Right lobe of liver (tissue), 6 donors: ENCODE measurements at regions not wholly inside any gene's neighbourhood (a gene's known extent, or its start where the extent isn't known, plus 50 kb on each side); places are given as distances from the start of the nearest gene placed in this dataset.
"Not testable (repeated sequence)": the region's sequence is repeated elsewhere in the genome, so short reads cannot be mapped to it uniquely, and the experiment has no call there.

Experiments
- ATAC-seq, 4 donors: fragments of 200-7000 bp; cut with Tn5 transposase; one replicate each; pipeline ENCODE4 v1.9.1; 2020; ENCODE audit warnings: mild to moderate bottlenecking in 4 of 4, moderate library complexity in 4 of 4
- DNase-seq, 3 donors: peaks; one replicate each; pipeline ENCODE4 v3.0.0-alpha.2; 2020
- H3K27ac ChIP-seq, 3 donors: fragments of 200-600 bp; one replicate each; pipeline ENCODE4 v1.8.0; 2022
- H3K27me3 ChIP-seq, 2 donors: fragments of 200-600 bp; one replicate each; pipeline ENCODE4 v1.8.0; 2022
- H3K36me3 ChIP-seq, 4 donors: fragments of 200-600 bp; sonication (generic) in 1 of 4; one replicate each; pipeline versions ENCODE4 v1.5.1 to v1.8.0; 2017 to 2022; ENCODE audit warnings: control low read depth in 1 of 4
- H3K4me1 ChIP-seq, 4 donors: fragments of 200-600 bp; sonication (generic) in 1 of 4; one replicate each; pipeline versions ENCODE4 v1.5.1 to v1.8.0; 2017 to 2022; ENCODE audit warnings: control low read depth in 1 of 4
- H3K4me3 ChIP-seq, 3 donors: fragments of 200-600 bp; one replicate each; pipeline ENCODE4 v1.8.0; 2022
- H3K9me3 ChIP-seq, 4 donors: fragments of 200-600 bp; sonication (generic) in 1 of 4; one replicate each; pipeline versions ENCODE4 v1.5.1 to v1.8.0; 2017 to 2022; ENCODE audit warnings: control low read depth in 1 of 4
- CTCF ChIP-seq, 4 donors: fragments of 200-600 bp in 3 of 4; fragments of 450-650 bp in 1 of 4; IDR thresholded peaks; one replicate each; pipeline versions ENCODE4 v1.5.1 to v1.8.0; 2016 to 2022; ENCODE audit warnings: antibody characterized with exemption in 4 of 4, mild to moderate bottlenecking in 2 of 4
- POLR2A ChIP-seq: fragments of 450-650 bp; IDR thresholded peaks from one replicate; pipeline ENCODE4 v1.6.1; 2017; ENCODE audit warnings: antibody characterized with exemption, mild to moderate bottlenecking
- WGBS: methylation state at CpG from one replicate; pipeline ENCODE4 v1.1.6; 2018; ENCODE audit warnings: low coverage, low lambda C conversion rate; ENCODE audit not compliant: insufficient coverage; ENCODE audit errors: missing lambda C conversion rate; 5-methylcytosine and 5-hydroxymethylcytosine counted together
- intact Hi-C, 2 donors: fragments of 100-400 bp; cut with DNase I; formaldehyde crosslinking; loops; one replicate each; pipeline versions ENCODE4 v1.11.2 to v1.14.1; 2022
- donor health status: DM: no; HTN: yes; CAD: no.
- donor health status: DM: no; HTN: no; CAD: no.
- donor health status: DM: no; HTN: no; CAD: no.
- donor health status: DM: no; HTN: yes; CAD: no.
- donor health status: DM: no; HTN: yes; CAD: no.

GRCh38 chr7:91491868-91492267, 227.6 kb downstream of the FZD1 start:
- DNase-seq (no peak), ATAC-seq (peak; percentile 67 to 93 (median 88))
- intact Hi-C loops = no loop called here
- no peak for TF ChIP-seq CTCF (IDR thresholded peaks at IDR 0.05)
- TF ChIP-seq POLR2A = no peak
- Histone ChIP-seq H3K27ac (no peak overlapping the region), H3K4me1 (peaks cover 0 to 14% (median 6%) of the 10 kb centered on the region in 4 donors), H3K36me3 (no peaks in the 10 kb centered on the region), H3K27me3 (no peaks in the 10 kb centered on the region), H3K4me3 (no peak overlapping the region), H3K9me3 (no peaks in the 10 kb centered on the region)

- 87% methylated on average over 2 of the region's 2 CpGs for WGBS
- no peak for DNase-seq
- no peaks in the 10 kb centered on the region for H3K27me3 ChIP-seq
- peaks cover 0 to 14% (median 6%) of the 10 kb centered on the region in 4 donors for H3K4me1 ChIP-seq
- no peak overlapping the region for H3K27ac ChIP-seq
- no peak overlapping the region for H3K4me3 ChIP-seq
- H3K36me3 ChIP-seq = no peaks in the 10 kb centered on the region
- ATAC-seq = peak; percentile 46 to 73 (median 56)
- TF ChIP-seq POLR2A (no peak), CTCF (IDR thresholded peaks at IDR 0.05) (no peak)
- intact Hi-C loops = no loop called here
- H3K9me3 ChIP-seq = no peaks in the 10 kb centered on the region
Observed at GRCh38 chr7:91492317-91492716, 228.1 kb downstream of the FZD1 start.

- H3K4me1 ChIP-seq = peaks cover 0 to 14% (median 6%) of the 10 kb centered on the region in 4 donors
- no peaks in the 10 kb centered on the region for H3K27me3 ChIP-seq
- TF ChIP-seq POLR2A (no peak), CTCF (IDR thresholded peaks at IDR 0.05) (no peak)
- H3K27ac ChIP-seq = no peak overlapping the region
- ATAC-seq = peak; percentile 25 to 70 (median 50)
- intact Hi-C loops = no loop called here
- H3K9me3 ChIP-seq = no peaks in the 10 kb centered on the region
- WGBS = 29% methylated on average over 3 of the region's 3 CpGs
- no peak overlapping the region for H3K4me3 ChIP-seq
- no peaks in the 10 kb centered on the region for H3K36me3 ChIP-seq
- no peak for DNase-seq
Observed at GRCh38 chr7:91492773-91493172, 228.5 kb downstream of the FZD1 start.

- Histone ChIP-seq H3K27ac (no peak overlapping the region), H3K36me3 (no peaks in the 10 kb centered on the region), H3K4me3 (no peak overlapping the region), H3K27me3 (no peaks in the 10 kb centered on the region), H3K9me3 (no peaks in the 10 kb centered on the region), H3K4me1 (peaks cover 0 to 14% (median 6%) of the 10 kb centered on the region in 4 donors)
- ATAC-seq (no peak), DNase-seq (no peak)
- TF ChIP-seq CTCF (IDR thresholded peaks at IDR 0.05) (no peak), POLR2A (no peak)
- intact Hi-C loops = no loop called here
- WGBS = 60% methylated on average over 1 of the region's 1 CpG
Observed at GRCh38 chr7:91494450-91494849, 230.2 kb downstream of the FZD1 start.

- no peaks in the 10 kb centered on the region for H3K36me3 ChIP-seq
- no peak overlapping the region for H3K27ac ChIP-seq
- WGBS = 14% methylated on average over 1 of the region's 1 CpG
- TF ChIP-seq POLR2A = no peak
- TF ChIP-seq CTCF (IDR thresholded peaks at IDR 0.05) = no peak
- DNase-seq = no peak
- ATAC-seq = peak in 1 of 4 donors; percentile 29
- peaks cover 0 to 14% (median 6%) of the 10 kb centered on the region in 4 donors for H3K4me1 ChIP-seq
- intact Hi-C loops = no loop called here
- no peak overlapping the region for H3K4me3 ChIP-seq
- no peaks in the 10 kb centered on the region for H3K27me3 ChIP-seq
- H3K9me3 ChIP-seq = no peaks in the 10 kb centered on the region
Observed at GRCh38 chr7:91496251-91496820, 232.1 kb downstream of the FZD1 start.

GRCh38 chr7:91497277-91497676, 233.0 kb downstream of the FZD1 start:
- H3K27ac ChIP-seq, DNase-seq, H3K9me3 ChIP-seq, H3K27me3 ChIP-seq, H3K4me3 ChIP-seq, H3K4me1 ChIP-seq, intact Hi-C loops, ATAC-seq, H3K36me3 ChIP-seq: not testable (repeated sequence)
- WGBS = 67% methylated on average over 1 of the region's 1 CpG
